Stimulated activated effector memory CD8-positive, alpha-beta T cell treated with anti-CD3 and anti-CD28 coated beads, Interleukin-12 subunit alpha, Interleukin-12 subunit beta, amount 100 ng/mL, for 72 hours (primary cell): ENCODE measurements at regions not wholly inside any gene's neighbourhood (a gene's known extent, or its start where the extent isn't known, plus 50 kb on each side); places are given as distances from the start of the nearest gene placed in this dataset.

Experiments used
- ATAC-seq: fragments of 150-1000 bp; cut with Tn5 transposase; 2 replicates; pipeline ENCODE4 v1.10.0; 2021
- DNase-seq, 2 donors: peaks; one replicate each; pipeline ENCODE4 v3.0.0; 2021 to 2022; ENCODE audit warnings: low spot score in 2 of 2
- H3K27ac Mint-ChIP-seq: one replicate; pipeline ENCODE4 v1.8.0; 2022; ENCODE audit warnings: mild to moderate bottlenecking, mixed read lengths
- H3K36me3 Mint-ChIP-seq: one replicate; pipeline ENCODE4 v1.8.0; 2022; ENCODE audit warnings: mild to moderate bottlenecking, mixed read lengths
- H3K4me1 Mint-ChIP-seq: one replicate; pipeline ENCODE4 v1.8.0; 2022; ENCODE audit warnings: mixed read lengths
- H3K4me3 Mint-ChIP-seq: one replicate; pipeline ENCODE4 v1.8.0; 2022; ENCODE audit warnings: mild to moderate bottlenecking, mixed read lengths
- H3K9me3 Mint-ChIP-seq: one replicate; pipeline ENCODE4 v1.8.0; 2022; ENCODE audit warnings: mixed read lengths

- ATAC-seq (no peak), DNase-seq (no peak)
- Mint-ChIP-seq H3K27ac (no peak overlapping the region), H3K36me3 (no peaks in the 10 kb centered on the region), H3K4me1 (no peaks in the 10 kb centered on the region), H3K4me3 (no peak overlapping the region), H3K9me3 (no peaks in the 10 kb centered on the region)
Observed at GRCh38 chr2:173669888-173670287, 295.3 kb downstream of the SP3 start.

GRCh38 chr2:173672573-173673340 lies 292.4 kb downstream of the SP3 start:
- H3K36me3 Mint-ChIP-seq = no peaks in the 10 kb centered on the region
- no peak overlapping the region for H3K27ac Mint-ChIP-seq
- no peaks in the 10 kb centered on the region for H3K4me1 Mint-ChIP-seq
- no peak for DNase-seq
- no peak for ATAC-seq
- H3K4me3 Mint-ChIP-seq = no peak overlapping the region
- peaks cover 3% of the 10 kb centered on the region for H3K9me3 Mint-ChIP-seq

- ATAC-seq = no peak
- Mint-ChIP-seq H3K27ac (no peak overlapping the region), H3K36me3 (no peaks in the 10 kb centered on the region), H3K4me3 (no peak overlapping the region), H3K9me3 (peaks cover 3% of the 10 kb centered on the region), H3K4me1 (no peaks in the 10 kb centered on the region)
- DNase-seq = no peak
Observed at GRCh38 chr2:173673640-173674039, 291.5 kb downstream of the SP3 start.

GRCh38 chr2:173676647-173677046 lies 288.5 kb downstream of the SP3 start:
- Mint-ChIP-seq H3K27ac (no peak overlapping the region), H3K9me3 (peaks cover 3% of the 10 kb centered on the region), H3K36me3 (no peaks in the 10 kb centered on the region), H3K4me1 (no peaks in the 10 kb centered on the region), H3K4me3 (no peak overlapping the region)
- DNase-seq = no peak
- ATAC-seq = no peak

GRCh38 chr2:173678186-173678585 lies 287.0 kb downstream of the SP3 start:
- H3K4me3 Mint-ChIP-seq = no peak overlapping the region
- no peaks in the 10 kb centered on the region for H3K4me1 Mint-ChIP-seq
- no peak overlapping the region for H3K27ac Mint-ChIP-seq
- ATAC-seq (no peak), DNase-seq (no peak)
- peaks cover 3% of the 10 kb centered on the region for H3K9me3 Mint-ChIP-seq
- H3K36me3 Mint-ChIP-seq = no peaks in the 10 kb centered on the region

GRCh38 chr2:173680574-173680973 lies 284.6 kb downstream of the SP3 start:
- H3K4me1 Mint-ChIP-seq = no peaks in the 10 kb centered on the region
- H3K4me3 Mint-ChIP-seq = no peak overlapping the region
- ATAC-seq (no peak), DNase-seq (no peak)
- no peak overlapping the region for H3K27ac Mint-ChIP-seq
- no peaks in the 10 kb centered on the region for H3K36me3 Mint-ChIP-seq
- peaks cover 3% of the 10 kb centered on the region for H3K9me3 Mint-ChIP-seq

- H3K4me3 Mint-ChIP-seq = no peak overlapping the region
- H3K4me1 Mint-ChIP-seq = no peaks in the 10 kb centered on the region
- H3K27ac Mint-ChIP-seq = no peak overlapping the region
- H3K9me3 Mint-ChIP-seq = no peaks in the 10 kb centered on the region
- no peaks in the 10 kb centered on the region for H3K36me3 Mint-ChIP-seq
- ATAC-seq (no peak), DNase-seq (no peak)
Observed at GRCh38 chr2:173681881-173682650, 283.1 kb downstream of the SP3 start.

GRCh38 chr2:173684896-173685459 lies 280.2 kb downstream of the SP3 start:
- H3K9me3 Mint-ChIP-seq = no peaks in the 10 kb centered on the region

GRCh38 chr2:173690349-173690748 lies 274.8 kb downstream of the SP3 start:
- Mint-ChIP-seq H3K4me1 (no peaks in the 10 kb centered on the region), H3K36me3 (no peaks in the 10 kb centered on the region), H3K27ac (no peak overlapping the region), H3K4me3 (no peak overlapping the region), H3K9me3 (no peaks in the 10 kb centered on the region)
- DNase-seq = no peak
- no peak for ATAC-seq

More at GRCh38 chr2:173684896-173685459, 280.2 kb downstream of the SP3 start:
- DNase-seq (no peak), ATAC-seq (no peak)
- H3K27ac Mint-ChIP-seq = no peak overlapping the region
- no peaks in the 10 kb centered on the region for H3K36me3 Mint-ChIP-seq
- H3K4me3 Mint-ChIP-seq = no peak overlapping the region
- H3K4me1 Mint-ChIP-seq = no peaks in the 10 kb centered on the region

- ATAC-seq (no peak), DNase-seq (no peak)
- Mint-ChIP-seq H3K36me3 (no peaks in the 10 kb centered on the region), H3K27ac (no peak overlapping the region), H3K4me3 (no peak overlapping the region), H3K9me3 (no peaks in the 10 kb centered on the region), H3K4me1 (no peaks in the 10 kb centered on the region)
Observed at GRCh38 chr2:173692068-173692467, 273.1 kb downstream of the SP3 start.

- Mint-ChIP-seq H3K9me3 (no peaks in the 10 kb centered on the region), H3K36me3 (no peaks in the 10 kb centered on the region), H3K27ac (no peak overlapping the region), H3K4me3 (no peak overlapping the region), H3K4me1 (no peaks in the 10 kb centered on the region)
- no peak for ATAC-seq
- no peak for DNase-seq
Observed at GRCh38 chr2:173693044-173693589, 272.1 kb downstream of the SP3 start.

GRCh38 chr2:173696274-173696673 lies 268.9 kb downstream of the SP3 start:
- Mint-ChIP-seq H3K4me1 (no peaks in the 10 kb centered on the region), H3K36me3 (no peaks in the 10 kb centered on the region), H3K4me3 (no peak overlapping the region), H3K27ac (no peak overlapping the region), H3K9me3 (no peaks in the 10 kb centered on the region)
- no peak for DNase-seq
- ATAC-seq = no peak

GRCh38 chr2:173697929-173698328 lies 267.2 kb downstream of the SP3 start:
- DNase-seq (no peak), ATAC-seq (no peak)
- H3K27ac Mint-ChIP-seq = no peak overlapping the region
- H3K9me3 Mint-ChIP-seq = no peaks in the 10 kb centered on the region
- no peaks in the 10 kb centered on the region for H3K4me1 Mint-ChIP-seq
- no peak overlapping the region for H3K4me3 Mint-ChIP-seq
- H3K36me3 Mint-ChIP-seq = no peaks in the 10 kb centered on the region

GRCh38 chr2:173705656-173706055 lies 259.5 kb downstream of the SP3 start:
- H3K4me3 Mint-ChIP-seq = no peak overlapping the region
- ATAC-seq = no peak
- no peaks in the 10 kb centered on the region for H3K4me1 Mint-ChIP-seq
- H3K36me3 Mint-ChIP-seq = no peaks in the 10 kb centered on the region
- H3K27ac Mint-ChIP-seq = no peak overlapping the region
- no peaks in the 10 kb centered on the region for H3K9me3 Mint-ChIP-seq
- no peak for DNase-seq

- no peak overlapping the region for H3K4me3 Mint-ChIP-seq
- no peaks in the 10 kb centered on the region for H3K4me1 Mint-ChIP-seq
- H3K36me3 Mint-ChIP-seq = no peaks in the 10 kb centered on the region
- no peaks in the 10 kb centered on the region for H3K9me3 Mint-ChIP-seq
- no peak overlapping the region for H3K27ac Mint-ChIP-seq
- DNase-seq = no peak
- ATAC-seq = no peak
Observed at GRCh38 chr2:173706936-173707335, 258.2 kb downstream of the SP3 start.

GRCh38 chr2:173708806-173709205 lies 256.4 kb downstream of the SP3 start:
- no peak overlapping the region for H3K4me3 Mint-ChIP-seq
- H3K4me1 Mint-ChIP-seq = no peaks in the 10 kb centered on the region
- H3K36me3 Mint-ChIP-seq = no peaks in the 10 kb centered on the region
- no peak for ATAC-seq
- H3K27ac Mint-ChIP-seq = no peak overlapping the region
- no peaks in the 10 kb centered on the region for H3K9me3 Mint-ChIP-seq
- DNase-seq = no peak
